ENCODE measurements at regions not wholly inside any gene's neighbourhood (a gene's known extent, or its start where the extent isn't known, plus 50 kb on each side); places are given as distances from the start of the nearest gene placed in this dataset.

DNA sequence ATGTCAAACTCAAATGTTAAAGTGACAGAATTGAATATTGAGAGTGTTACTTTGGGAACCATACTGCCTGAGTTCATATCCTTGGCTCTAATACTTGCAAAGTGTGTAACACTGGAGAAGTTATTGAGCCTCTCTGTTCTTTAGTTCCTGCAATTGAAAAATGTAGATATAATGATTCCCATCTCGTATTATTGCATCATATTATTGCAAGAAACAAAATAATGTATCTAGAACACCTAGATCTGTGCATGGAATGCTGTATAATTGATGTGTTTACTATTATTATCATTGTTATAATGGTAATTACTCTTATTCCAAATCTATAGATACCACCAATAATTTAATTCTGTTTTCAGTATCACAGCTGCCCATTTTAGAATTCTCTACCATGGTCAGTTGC, 310.3 kb downstream of the GABRG2 start:
- TF ChIP-seq, protein P1, sequence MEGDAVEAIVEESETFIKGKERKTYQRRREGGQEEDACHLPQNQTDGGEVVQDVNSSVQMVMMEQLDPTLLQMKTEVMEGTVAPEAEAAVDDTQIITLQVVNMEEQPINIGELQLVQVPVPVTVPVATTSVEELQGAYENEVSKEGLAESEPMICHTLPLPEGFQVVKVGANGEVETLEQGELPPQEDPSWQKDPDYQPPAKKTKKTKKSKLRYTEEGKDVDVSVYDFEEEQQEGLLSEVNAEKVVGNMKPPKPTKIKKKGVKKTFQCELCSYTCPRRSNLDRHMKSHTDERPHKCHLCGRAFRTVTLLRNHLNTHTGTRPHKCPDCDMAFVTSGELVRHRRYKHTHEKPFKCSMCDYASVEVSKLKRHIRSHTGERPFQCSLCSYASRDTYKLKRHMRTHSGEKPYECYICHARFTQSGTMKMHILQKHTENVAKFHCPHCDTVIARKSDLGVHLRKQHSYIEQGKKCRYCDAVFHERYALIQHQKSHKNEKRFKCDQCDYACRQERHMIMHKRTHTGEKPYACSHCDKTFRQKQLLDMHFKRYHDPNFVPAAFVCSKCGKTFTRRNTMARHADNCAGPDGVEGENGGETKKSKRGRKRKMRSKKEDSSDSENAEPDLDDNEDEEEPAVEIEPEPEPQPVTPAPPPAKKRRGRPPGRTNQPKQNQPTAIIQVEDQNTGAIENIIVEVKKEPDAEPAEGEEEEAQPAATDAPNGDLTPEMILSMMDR (IDR thresholded peaks at IDR 0.05): no peak
- TF ChIP-seq POLR2AphosphoS5 (IDR thresholded peaks at IDR 0.05): no peak
- no peak for TF ChIP-seq POLR2A (IDR thresholded peaks at IDR 0.05; ENCODE audit: low read depth)
